ENCODE measurements at regions not wholly inside any gene's neighbourhood (a gene's known extent, or its start where the extent isn't known, plus 50 kb on each side); places are given as distances from the start of the nearest gene placed in this dataset.

DNA sequence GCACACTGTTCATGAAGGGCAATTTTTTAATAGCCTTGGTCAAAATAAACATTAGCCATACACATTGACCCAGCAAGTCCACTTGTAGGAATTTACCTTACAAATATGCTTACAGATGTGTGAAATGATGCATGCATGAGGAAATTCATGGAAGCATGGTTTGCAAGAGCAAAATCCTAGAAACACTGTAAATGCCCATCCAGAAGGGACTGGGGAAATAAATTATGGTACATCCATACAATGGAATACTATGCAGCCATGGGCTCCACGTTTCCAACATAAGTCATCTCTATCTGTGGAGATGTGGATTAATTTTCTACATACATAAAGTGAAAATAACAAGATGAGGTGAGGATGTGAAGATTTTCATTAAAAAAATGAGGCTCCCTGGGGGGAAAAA lies 99.1 kb downstream of the NPY start:
- TF ChIP-seq EZH2 (IDR thresholded peaks at IDR 0.05; ENCODE audit: borderline replicate concordance, low read depth, low read length, severe bottlenecking) (no peak), CTCF (IDR thresholded peaks at IDR 0.05; ENCODE audit: borderline replicate concordance, extremely low read depth, low read length, poor library complexity, severe bottlenecking) (no peak)

All from DND-41 (cell line).